GM19455 (cell line): ENCODE measurements at regions not wholly inside any gene's neighbourhood (a gene's known extent, or its start where the extent isn't known, plus 50 kb on each side); places are given as distances from the start of the nearest gene placed in this dataset.

Source experiments
- ATAC-seq: cut with Tn5 transposase; IDR thresholded peaks from one replicate; pipeline ENCODE4 v1.9.1; 2021; ENCODE audit not compliant: unreplicated experiment

GRCh38 chr3:40642812-40643211, 118.1 kb downstream of the ZNF621 start:
- ATAC-seq: no peak

GRCh38 chr3:40645883-40646282, 121.1 kb downstream of the ZNF621 start:
- no peak for ATAC-seq

- ATAC-seq: no peak
Observed at GRCh38 chr3:40649346-40649745, 124.6 kb downstream of the ZNF621 start.

GRCh38 chr3:40652072-40652471, 127.3 kb downstream of the ZNF621 start:
- ATAC-seq: no peak

GRCh38 chr3:40653001-40653400, 128.2 kb downstream of the ZNF621 start:
- ATAC-seq: no peak

GRCh38 chr3:40653878-40654277, 129.1 kb downstream of the ZNF621 start:
- no peak for ATAC-seq

DNA sequence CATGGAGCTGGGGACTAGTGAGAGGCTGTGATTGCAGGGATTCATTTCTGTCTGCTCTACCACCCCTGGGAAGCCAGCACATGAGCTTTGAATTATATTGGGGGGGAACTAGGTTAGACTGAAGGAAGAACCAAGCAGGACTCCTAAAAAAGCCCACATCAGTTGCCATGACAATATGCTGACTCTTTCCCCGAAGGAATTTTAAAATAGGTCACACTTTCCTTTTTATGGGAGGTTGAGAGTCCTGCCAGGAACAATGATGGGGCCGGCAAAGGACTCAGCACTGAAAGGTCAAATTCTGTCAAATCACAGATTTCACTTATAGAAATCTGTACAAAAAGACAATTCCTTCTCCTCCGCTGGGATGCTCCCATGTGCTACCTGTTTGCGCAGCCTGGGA, 130.8 kb downstream of the ZNF621 start:
- no peak for ATAC-seq

GRCh38 chr3:40657623-40658022, 132.9 kb downstream of the ZNF621 start:
- ATAC-seq: no peak

DNA sequence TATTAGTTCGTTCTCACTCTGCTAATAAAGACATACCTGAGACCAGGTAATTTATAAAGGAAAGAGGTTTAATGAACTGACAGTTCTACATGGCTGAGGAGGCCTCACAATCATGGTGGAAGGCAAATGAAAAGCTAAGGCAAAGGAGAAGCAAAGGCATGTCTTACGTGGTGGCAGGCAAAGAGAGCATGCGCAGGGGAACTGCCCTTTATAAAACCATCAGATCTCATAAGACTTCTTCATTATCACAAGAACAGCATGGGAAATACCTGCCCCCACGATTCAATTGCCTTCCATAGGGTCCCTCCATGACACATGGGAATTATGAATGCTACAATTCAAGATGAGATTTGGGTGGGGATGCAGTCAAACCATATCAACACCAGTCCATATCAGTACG, 133.5 kb downstream of the ZNF621 start:
- ATAC-seq: no peak

DNA sequence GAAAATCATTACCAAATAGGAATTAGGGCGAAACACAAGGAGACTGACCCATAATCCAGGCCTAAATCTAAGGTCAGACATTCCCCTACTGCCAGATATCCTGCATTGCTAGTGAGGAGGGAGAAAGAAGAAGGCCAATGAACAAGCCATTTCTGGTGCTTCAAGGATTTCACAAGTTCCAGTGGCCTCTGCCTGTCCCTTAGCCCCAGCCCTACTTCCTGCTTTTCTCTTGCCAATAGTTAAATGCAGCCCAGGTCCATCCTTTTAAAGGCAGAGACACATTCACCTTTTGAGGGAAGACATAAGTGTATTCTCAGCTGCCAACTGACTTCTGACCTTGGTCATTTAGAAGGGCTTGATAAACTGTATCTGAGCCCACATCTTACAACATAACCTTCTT, 135.8 kb downstream of the ZNF621 start:
- no peak for ATAC-seq

- ATAC-seq: no peak
Observed at GRCh38 chr3:40661284-40661683, 136.5 kb downstream of the ZNF621 start.

DNA sequence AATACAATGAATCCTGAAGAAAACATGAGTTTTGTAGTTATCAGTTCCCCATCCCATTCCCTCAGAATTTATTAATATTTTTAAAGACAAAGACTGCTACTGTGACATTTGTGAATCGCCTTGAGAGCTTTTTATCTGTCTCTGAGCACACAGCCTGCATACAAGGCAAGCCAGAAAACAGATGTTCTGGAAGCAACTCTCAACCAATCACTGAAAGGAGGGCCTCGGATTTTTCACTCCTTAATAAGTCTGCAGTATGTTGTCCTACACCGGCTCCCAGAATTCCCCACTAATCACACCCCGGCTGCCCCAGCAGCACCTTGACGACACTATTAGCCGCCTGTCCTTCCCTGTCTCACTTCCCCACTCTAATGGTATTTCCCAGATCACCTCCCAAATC, 138.5 kb downstream of the ZNF621 start:
- no peak for ATAC-seq

GRCh38 chr3:40669176-40669575, 144.4 kb downstream of the ZNF621 start:
- ATAC-seq: no peak

- no peak for ATAC-seq
Observed at GRCh38 chr3:40672861-40673260, 148.1 kb downstream of the ZNF621 start.

- no peak for ATAC-seq
Observed at GRCh38 chr3:40677321-40677720, 152.6 kb downstream of the ZNF621 start.

DNA sequence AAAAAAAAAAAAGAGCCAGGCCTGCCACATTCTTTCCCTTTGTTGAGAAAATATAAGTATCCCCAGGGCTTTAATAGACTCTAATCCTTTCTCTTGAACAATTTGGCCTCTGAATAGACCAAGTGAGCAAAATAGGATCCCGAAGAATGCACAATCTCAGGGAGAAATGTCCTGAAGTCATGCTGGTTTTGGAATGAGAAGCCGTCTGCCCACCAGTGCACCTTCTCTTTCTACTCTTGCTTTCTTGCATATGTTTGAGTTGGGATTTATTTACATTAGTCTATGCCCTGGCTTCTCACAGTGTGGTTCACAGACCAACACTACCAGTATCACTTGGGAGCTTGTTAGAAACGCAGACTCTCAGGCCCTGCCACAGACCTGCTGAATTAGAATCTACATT, 153.0 kb downstream of the ZNF621 start:
- no peak for ATAC-seq

GRCh38 chr3:40679290-40679689, 154.5 kb downstream of the ZNF621 start:
- no peak for ATAC-seq

DNA sequence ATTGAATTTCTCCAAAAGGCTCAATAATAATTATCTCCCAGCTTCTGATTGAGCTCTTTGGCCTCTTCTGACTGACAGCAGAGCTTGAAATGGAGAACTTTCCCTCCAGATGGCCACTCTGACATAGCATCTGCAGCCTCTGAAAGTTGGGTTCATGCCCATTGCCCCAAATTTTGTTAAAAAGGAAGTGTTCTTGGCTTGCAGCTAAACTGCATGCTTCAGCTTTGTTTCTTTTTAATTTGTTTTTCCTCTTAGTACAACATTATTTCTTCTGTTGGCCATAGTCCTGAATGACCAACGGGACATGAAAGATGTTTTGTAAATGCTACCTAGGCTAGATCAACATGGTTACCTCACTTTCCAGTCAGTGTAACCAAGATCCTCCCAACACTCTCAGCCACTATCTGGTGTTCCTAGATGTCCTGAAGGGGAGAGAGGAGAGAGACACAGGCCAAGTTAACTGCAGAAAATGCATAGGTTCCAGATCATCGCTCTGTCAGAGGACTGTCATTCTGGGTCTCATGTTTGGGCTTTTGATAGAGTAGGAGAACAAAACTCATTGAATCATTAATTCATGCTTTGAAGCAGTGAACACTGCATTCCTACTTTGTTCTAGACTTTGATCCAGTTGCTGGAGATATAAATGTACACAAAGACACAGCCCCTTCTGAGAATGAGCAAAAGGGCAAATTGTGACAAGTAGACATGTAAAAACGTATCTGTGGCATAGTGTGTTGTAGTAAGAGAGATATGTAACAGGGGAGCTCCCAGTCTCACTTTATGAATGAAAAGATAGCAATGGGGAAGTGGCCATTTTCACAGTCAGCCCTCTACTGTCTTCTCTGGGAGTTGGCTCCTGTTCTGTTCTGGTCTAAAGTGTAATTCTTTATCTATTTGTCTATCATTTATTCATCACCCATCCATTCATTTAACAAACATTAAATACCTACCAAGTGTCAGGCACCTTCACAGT, 156.2 kb downstream of the ZNF621 start:
- ATAC-seq: no peak

DNA sequence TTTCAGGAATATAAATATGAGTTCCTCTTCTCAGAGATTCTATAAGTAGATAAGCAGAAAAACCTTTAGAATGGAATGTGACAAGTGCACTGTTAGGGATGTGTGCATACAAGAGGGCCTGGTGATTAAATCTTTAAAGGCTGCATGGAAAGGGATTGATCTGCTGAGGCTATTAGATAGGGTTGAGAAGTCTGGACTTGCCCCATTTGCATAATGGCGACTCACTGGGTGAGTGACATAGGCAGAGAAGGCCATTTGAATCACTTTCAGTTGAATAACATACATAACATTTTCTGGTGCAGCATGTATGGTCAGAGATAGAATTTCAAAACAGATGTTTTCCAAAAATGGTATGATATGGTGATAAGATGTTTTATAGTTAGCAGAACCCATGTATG, 156.9 kb downstream of the ZNF621 start:
- no peak for ATAC-seq

DNA sequence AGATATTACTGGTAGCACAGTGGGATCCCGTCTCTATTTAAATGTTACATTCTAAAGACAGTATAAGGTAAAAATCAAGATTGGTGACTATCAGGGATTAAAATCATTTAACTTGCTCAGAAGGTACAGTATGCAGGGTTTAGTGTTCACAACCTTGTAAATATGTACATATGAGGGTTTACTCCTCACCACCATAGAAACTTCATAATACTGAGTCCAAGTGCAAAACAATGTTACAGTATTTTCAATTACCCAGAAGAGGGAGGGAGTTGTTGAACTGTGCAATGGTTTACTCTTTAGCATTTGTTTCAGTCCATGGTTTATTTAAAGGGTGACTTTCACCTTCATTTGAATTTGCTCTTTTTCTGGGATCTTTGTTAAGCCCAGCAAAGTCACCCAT, 165.1 kb downstream of the ZNF621 start:
- ATAC-seq: no peak

DNA sequence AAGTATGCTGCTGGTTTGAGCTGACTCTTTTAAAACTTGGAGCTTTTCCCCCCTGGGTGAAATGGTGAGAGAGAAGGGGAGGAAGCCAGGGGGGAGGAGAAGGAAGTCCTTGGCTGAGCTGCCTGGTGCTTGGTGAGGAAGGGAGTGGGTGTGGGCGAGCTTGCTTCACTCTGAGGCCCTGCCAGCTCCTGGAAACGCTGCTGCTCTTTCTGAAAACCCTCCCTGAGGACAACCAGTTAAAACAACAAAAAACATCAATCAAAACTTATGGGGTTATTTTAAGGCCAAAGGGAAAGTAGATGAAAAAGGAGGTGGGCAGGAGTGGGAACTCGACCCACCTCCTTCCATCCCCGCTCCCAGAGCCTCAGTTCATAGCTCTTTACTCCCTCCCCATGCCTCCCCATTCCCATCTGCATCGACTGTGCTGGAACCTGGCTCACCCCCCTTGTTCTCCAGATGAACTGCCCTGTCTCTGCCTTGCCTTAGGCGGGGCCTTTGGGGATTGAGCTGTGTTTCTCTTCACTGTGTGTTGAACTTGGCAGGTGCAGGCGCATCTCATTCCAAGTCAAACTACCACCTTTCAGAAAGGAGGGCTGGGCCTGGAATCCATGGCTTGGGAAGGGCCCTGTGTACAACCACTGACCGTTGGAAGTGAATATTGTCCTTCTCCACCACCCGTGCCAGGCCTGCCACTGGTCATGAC, 166.1 kb downstream of the ZNF621 start:
- ATAC-seq: no peak

- no peak for ATAC-seq
Observed at GRCh38 chr3:40691452-40691861, 166.7 kb downstream of the ZNF621 start.
